ENCODE measurements at regions not wholly inside any gene's neighbourhood (a gene's known extent, or its start where the extent isn't known, plus 50 kb on each side); places are given as distances from the start of the nearest gene placed in this dataset.

GRCh38 chr2:180449171-180449915 lies 442.2 kb upstream of the CWC22 start:
- no peak for TF ChIP-seq CTCF (conservative IDR thresholded peaks at IDR 0.05; ENCODE audit: low read depth)
- DNase-seq (ENCODE audit: low spot score): no peak
- CTCF ChIA-PET: no interaction called here
- no peak overlapping the region for H3K27ac ChIP-seq
- POLR2A ChIA-PET (ENCODE audit: low non-redundant PET): no interaction called here

- POLR2A ChIA-PET (ENCODE audit: low non-redundant PET): no interaction called here
- no peak for DNase-seq (ENCODE audit: low spot score)
- CTCF ChIA-PET: no interaction called here
- H3K27ac ChIP-seq: no peak overlapping the region
- no peak for TF ChIP-seq CTCF (conservative IDR thresholded peaks at IDR 0.05; ENCODE audit: low read depth)
Observed at GRCh38 chr2:180446492-180446891, 439.4 kb upstream of the CWC22 start.

- no peak overlapping the region for H3K27ac ChIP-seq
- CTCF ChIA-PET: no interaction called here
- POLR2A ChIA-PET (ENCODE audit: low non-redundant PET): no interaction called here
- DNase-seq (ENCODE audit: low spot score): no peak
- TF ChIP-seq CTCF (conservative IDR thresholded peaks at IDR 0.05; ENCODE audit: low read depth): no peak
Observed at GRCh38 chr2:180443888-180444287, 436.8 kb upstream of the CWC22 start.

- POLR2A ChIA-PET (ENCODE audit: low non-redundant PET): no interaction called here
- CTCF ChIA-PET: no interaction called here
- no peak for TF ChIP-seq CTCF (conservative IDR thresholded peaks at IDR 0.05; ENCODE audit: low read depth)
Observed at GRCh38 chr2:180442860-180443644, 436.0 kb upstream of the CWC22 start.

GRCh38 chr2:180419212-180419611 lies 412.1 kb upstream of the CWC22 start:
- H3K27ac ChIP-seq: no peak overlapping the region
- no peak for TF ChIP-seq CTCF (conservative IDR thresholded peaks at IDR 0.05; ENCODE audit: low read depth)
- ChIA-PET POLR2A (ENCODE audit: low non-redundant PET) (no interaction called here), CTCF (no interaction called here)
- no peak for DNase-seq (ENCODE audit: low spot score)

More at GRCh38 chr2:180442860-180443644, 436.0 kb upstream of the CWC22 start:
- H3K27ac ChIP-seq: no peak overlapping the region
- peak; percentile 6 for DNase-seq (ENCODE audit: low spot score)

GRCh38 chr2:180416627-180417026 lies 409.5 kb upstream of the CWC22 start:
- TF ChIP-seq CTCF (conservative IDR thresholded peaks at IDR 0.05; ENCODE audit: low read depth): no peak
- DNase-seq (ENCODE audit: low spot score): no peak
- H3K27ac ChIP-seq: no peak overlapping the region
- POLR2A ChIA-PET (ENCODE audit: low non-redundant PET): no interaction called here
- CTCF ChIA-PET: no interaction called here
